Cardiac fibroblast (primary cell): ENCODE measurements at regions not wholly inside any gene's neighbourhood (a gene's known extent, or its start where the extent isn't known, plus 50 kb on each side); places are given as distances from the start of the nearest gene placed in this dataset.

Experiments
- DNase-seq, 2 donors: peaks; one replicate each; pipeline versions ENCODE4 v3.0.0 to v3.0.0-alpha.2; 2010; ENCODE audit warnings: low read depth in 2 of 2
- H3K4me3 ChIP-seq, 2 donors: replicated peaks in 1 of 2; 1 replicate in 1 of 2; 2 replicates in 1 of 2; pipeline ENCODE4 v1.5.1; 2011; ENCODE audit warnings: low read depth in 2 of 2, low read length in 2 of 2, mild to moderate bottlenecking in 2 of 2, moderate library complexity in 1 of 2
- CTCF ChIP-seq: IDR thresholded peaks from one replicate; pipeline ENCODE4 v1.5.1; 2011; ENCODE audit warnings: low read depth, mild to moderate bottlenecking, low read length, inconsistent platforms

GRCh38 chr16:17572145-17572544 lies 101.4 kb upstream of the XYLT1 start:
- no peak overlapping the region for H3K4me3 ChIP-seq
- DNase-seq = no peak
- no peak for TF ChIP-seq CTCF

GRCh38 chr16:17571499-17572093 lies 100.8 kb upstream of the XYLT1 start:
- no peak for TF ChIP-seq CTCF
- no peak for DNase-seq
- no peak overlapping the region for H3K4me3 ChIP-seq

GRCh38 chr16:17568239-17568638 lies 97.5 kb upstream of the XYLT1 start:
- H3K4me3 ChIP-seq = no peak overlapping the region
- no peak for TF ChIP-seq CTCF
- no peak for DNase-seq

GRCh38 chr16:17567455-17567854 lies 96.7 kb upstream of the XYLT1 start:
- TF ChIP-seq CTCF = no peak
- DNase-seq = no peak
- H3K4me3 ChIP-seq = no peak overlapping the region

- TF ChIP-seq CTCF = no peak
- DNase-seq = no peak
- H3K4me3 ChIP-seq = no peak overlapping the region
Measured at GRCh38 chr16:17566656-17567450, 96.1 kb upstream of the XYLT1 start.

GRCh38 chr16:17566075-17566474 lies 95.3 kb upstream of the XYLT1 start:
- no peak for DNase-seq
- no peak for TF ChIP-seq CTCF
- no peak overlapping the region for H3K4me3 ChIP-seq
